HepG2 (cell line): ENCODE measurements at regions not wholly inside any gene's neighbourhood (a gene's known extent, or its start where the extent isn't known, plus 50 kb on each side); places are given as distances from the start of the nearest gene placed in this dataset.

Experiments used
- DNMT3B ChIP-seq: conservative IDR thresholded peaks from 2 replicates; pipeline ENCODE4 v1.6.1; 2016; ENCODE audit warnings: missing biosample characterization, control low read depth
- EED ChIP-seq: sonication (generic); formaldehyde crosslinking; IDR thresholded peaks from 2 replicates; pipeline ENCODE4 v1.5.0; 2020; ENCODE audit warnings: mild to moderate bottlenecking, missing genetic modification reagents
- HNRNPH1 ChIP-seq: fragments of 200-400 bp; formaldehyde crosslinking; optimal IDR thresholded peaks from 2 replicates; pipeline ENCODE3; 2017; ENCODE audit warnings: mild to moderate bottlenecking, low read depth, low read length
- ISL2 ChIP-seq: sonication (generic); formaldehyde crosslinking; IDR thresholded peaks from 2 replicates; pipeline ENCODE4 v1.5.0; 2020; ENCODE audit warnings: missing genetic modification reagents
- KLF9 ChIP-seq: IDR thresholded peaks from 2 replicates; pipeline ENCODE4 v1.6.1; 2016; ENCODE audit warnings: low read depth
- REXO4 ChIP-seq: sonication (generic); formaldehyde crosslinking; IDR thresholded peaks from 2 replicates; pipeline ENCODE4 v1.8.0; 2022; ENCODE audit warnings: missing genetic modification reagents, mild to moderate bottlenecking, borderline replicate concordance
- SIN3B ChIP-seq: fragments of 150-350 bp; IDR thresholded peaks from 2 replicates; pipeline ENCODE4 v1.6.1; 2014; ENCODE audit warnings: low read length
- SIX4 ChIP-seq: sonication (generic); formaldehyde crosslinking; IDR thresholded peaks from 2 replicates; pipeline ENCODE4 v1.4.0; 2020; ENCODE audit warnings: missing genetic modification reagents
- SOX13 ChIP-seq, 3 experiments: fragments of 450-650 bp in 1 of 3; sonication (generic) in 1 of 3; formaldehyde crosslinking in 1 of 3; IDR thresholded peaks in 2 of 3; conservative IDR thresholded peaks in 1 of 3; 2 replicates each; pipeline versions ENCODE4 v1.5.0 to v1.6.1; 2016 to 2020; ENCODE audit warnings: antibody characterized with exemption in 1 of 3, mild to moderate bottlenecking in 1 of 3, missing compliant biosample characterization in 1 of 3, missing genetic modification reagents in 1 of 3, moderate library complexity in 1 of 3
- ZFP62 ChIP-seq: sonication (generic); formaldehyde crosslinking; IDR thresholded peaks from 2 replicates; pipeline ENCODE4 v1.4.0; 2020; ENCODE audit warnings: missing genetic modification reagents
- ZNF343 ChIP-seq: sonication (generic); formaldehyde crosslinking; IDR thresholded peaks from 2 replicates; pipeline ENCODE4 v1.4.0; 2020; ENCODE audit warnings: mild to moderate bottlenecking, missing genetic modification reagents
- ZNF446 ChIP-seq: sonication (generic); formaldehyde crosslinking; IDR thresholded peaks from 2 replicates; pipeline ENCODE4 v1.5.0; 2020; ENCODE audit warnings: mild to moderate bottlenecking, missing genetic modification reagents
- ZNF552 ChIP-seq: sonication (generic); formaldehyde crosslinking; IDR thresholded peaks from 2 replicates; pipeline ENCODE4 v1.9.0; 2022; ENCODE audit warnings: missing genetic modification reagents, mild to moderate bottlenecking, borderline replicate concordance
- ZNF709 ChIP-seq: sonication (generic); formaldehyde crosslinking; IDR thresholded peaks from 2 replicates; pipeline ENCODE4 v1.5.0; 2020; ENCODE audit warnings: mild to moderate bottlenecking, missing genetic modification reagents
- TF ChIP-seq, protein P1 (sequence below): sonication (generic); formaldehyde crosslinking; IDR thresholded peaks from 2 replicates; pipeline ENCODE4 v1.5.0; 2020; ENCODE audit warnings: missing genetic modification reagents, mild to moderate bottlenecking, borderline replicate concordance
- TF ChIP-seq, protein P2 (sequence below): sonication (generic); formaldehyde crosslinking; IDR thresholded peaks from 2 replicates; pipeline ENCODE4 v1.5.1; 2020; ENCODE audit warnings: missing genetic modification reagents, mild to moderate bottlenecking, borderline replicate concordance
- TF ChIP-seq, protein P3 (sequence below): sonication (generic); formaldehyde crosslinking; IDR thresholded peaks from 2 replicates; pipeline ENCODE4 v1.5.0; 2020; ENCODE audit warnings: mild to moderate bottlenecking, missing genetic modification reagents
- TF ChIP-seq, protein P4 (sequence below): IDR thresholded peaks from 2 replicates; pipeline ENCODE4 v1.4.0; 2020; ENCODE audit warnings: mild to moderate bottlenecking, missing genetic modification reagents

DNA sequence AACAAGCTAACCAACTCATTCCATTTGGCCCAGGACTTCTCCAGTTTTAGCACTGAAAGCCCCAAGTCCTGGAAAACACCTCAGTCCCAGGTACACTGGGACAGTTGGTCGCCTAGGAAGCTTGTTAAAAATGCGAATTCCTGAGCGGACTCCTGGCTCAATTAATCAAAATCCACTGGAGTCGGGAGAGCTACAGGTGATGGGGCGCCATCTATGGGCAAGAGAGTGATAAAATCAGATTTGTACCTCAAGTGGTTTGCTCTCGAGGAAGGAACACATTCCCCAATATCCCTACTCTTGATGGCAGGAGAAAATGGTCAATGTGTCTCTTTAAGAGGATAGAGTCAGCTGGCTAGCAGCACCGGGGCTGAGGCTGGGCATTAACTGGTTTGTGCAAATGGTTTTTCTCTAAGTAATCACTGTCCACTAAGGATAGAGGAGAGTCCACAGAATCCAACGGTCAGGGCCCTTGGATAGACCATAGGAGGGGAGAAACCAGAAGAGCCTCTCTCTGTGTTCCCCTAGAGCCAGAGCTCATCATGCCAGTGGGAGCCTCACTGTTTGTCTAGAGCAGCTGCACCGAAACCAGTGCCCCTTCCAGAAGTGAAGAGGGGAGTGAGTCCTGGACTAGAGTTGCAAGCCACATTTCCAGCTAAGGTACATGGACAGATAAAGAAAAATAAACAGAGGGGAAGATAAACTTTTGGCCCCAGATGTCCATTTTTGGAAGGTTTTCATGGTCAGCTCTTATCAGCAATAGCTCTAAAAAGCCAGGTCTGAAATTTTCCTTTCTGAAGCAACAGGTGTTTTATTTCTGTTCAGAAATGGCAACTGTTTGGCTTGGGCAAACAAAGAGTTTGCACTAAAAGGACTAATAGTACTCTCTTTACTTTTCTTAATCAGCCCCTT lies 148.5 kb downstream of the TENT5C start (continued):
- TF ChIP-seq, protein P1, sequence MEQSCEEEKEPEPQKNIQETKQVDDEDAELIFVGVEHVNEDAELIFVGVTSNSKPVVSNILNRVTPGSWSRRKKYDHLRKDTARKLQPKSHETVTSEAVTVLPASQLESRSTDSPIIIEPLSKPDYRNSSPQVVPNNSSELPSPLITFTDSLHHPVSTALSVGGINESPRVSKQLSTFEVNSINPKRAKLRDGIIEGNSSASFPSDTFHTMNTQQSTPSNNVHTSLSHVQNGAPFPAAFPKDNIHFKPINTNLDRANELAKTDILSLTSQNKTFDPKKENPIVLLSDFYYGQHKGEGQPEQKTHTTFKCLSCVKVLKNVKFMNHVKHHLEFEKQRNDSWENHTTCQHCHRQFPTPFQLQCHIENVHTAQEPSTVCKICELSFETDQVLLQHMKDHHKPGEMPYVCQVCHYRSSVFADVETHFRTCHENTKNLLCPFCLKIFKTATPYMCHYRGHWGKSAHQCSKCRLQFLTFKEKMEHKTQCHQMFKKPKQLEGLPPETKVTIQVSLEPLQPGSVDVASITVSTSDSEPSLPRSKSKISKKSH (CRISPR knock-in tag): no peak
- no peak for TF ChIP-seq ZNF343 (CRISPR knock-in tag)
- no peak for TF ChIP-seq ZNF709
- TF ChIP-seq, protein P2, sequence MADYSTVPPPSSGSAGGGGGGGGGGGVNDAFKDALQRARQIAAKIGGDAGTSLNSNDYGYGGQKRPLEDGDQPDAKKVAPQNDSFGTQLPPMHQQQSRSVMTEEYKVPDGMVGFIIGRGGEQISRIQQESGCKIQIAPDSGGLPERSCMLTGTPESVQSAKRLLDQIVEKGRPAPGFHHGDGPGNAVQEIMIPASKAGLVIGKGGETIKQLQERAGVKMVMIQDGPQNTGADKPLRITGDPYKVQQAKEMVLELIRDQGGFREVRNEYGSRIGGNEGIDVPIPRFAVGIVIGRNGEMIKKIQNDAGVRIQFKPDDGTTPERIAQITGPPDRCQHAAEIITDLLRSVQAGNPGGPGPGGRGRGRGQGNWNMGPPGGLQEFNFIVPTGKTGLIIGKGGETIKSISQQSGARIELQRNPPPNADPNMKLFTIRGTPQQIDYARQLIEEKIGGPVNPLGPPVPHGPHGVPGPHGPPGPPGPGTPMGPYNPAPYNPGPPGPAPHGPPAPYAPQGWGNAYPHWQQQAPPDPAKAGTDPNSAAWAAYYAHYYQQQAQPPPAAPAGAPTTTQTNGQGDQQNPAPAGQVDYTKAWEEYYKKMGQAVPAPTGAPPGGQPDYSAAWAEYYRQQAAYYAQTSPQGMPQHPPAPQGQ: no peak
- peak; percentile 77 for TF ChIP-seq ISL2 (CRISPR knock-in tag)
- TF ChIP-seq SIX4 (CRISPR knock-in tag): no peak
- no peak for TF ChIP-seq DNMT3B (CRISPR knock-in tag)
- TF ChIP-seq ZNF552 (CRISPR knock-in tag): no peak
- TF ChIP-seq, protein P3, sequence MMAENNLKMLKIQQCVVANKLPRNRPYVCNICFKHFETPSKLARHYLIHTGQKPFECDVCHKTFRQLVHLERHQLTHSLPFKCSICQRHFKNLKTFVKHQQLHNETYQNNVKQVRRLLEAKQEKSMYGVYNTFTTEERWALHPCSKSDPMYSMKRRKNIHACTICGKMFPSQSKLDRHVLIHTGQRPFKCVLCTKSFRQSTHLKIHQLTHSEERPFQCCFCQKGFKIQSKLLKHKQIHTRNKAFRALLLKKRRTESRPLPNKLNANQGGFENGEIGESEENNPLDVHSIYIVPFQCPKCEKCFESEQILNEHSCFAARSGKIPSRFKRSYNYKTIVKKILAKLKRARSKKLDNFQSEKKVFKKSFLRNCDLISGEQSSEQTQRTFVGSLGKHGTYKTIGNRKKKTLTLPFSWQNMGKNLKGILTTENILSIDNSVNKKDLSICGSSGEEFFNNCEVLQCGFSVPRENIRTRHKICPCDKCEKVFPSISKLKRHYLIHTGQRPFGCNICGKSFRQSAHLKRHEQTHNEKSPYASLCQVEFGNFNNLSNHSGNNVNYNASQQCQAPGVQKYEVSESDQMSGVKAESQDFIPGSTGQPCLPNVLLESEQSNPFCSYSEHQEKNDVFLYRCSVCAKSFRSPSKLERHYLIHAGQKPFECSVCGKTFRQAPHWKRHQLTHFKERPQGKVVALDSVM (CRISPR knock-in tag): no peak
- TF ChIP-seq SOX13 (IDR thresholded peaks at IDR 0.05): no peak
- peak in 1 of 2 experiments; percentile 24; a peak in 2 of 4 replicates for TF ChIP-seq SOX13 (CRISPR knock-in tag; conservative IDR thresholded peaks at IDR 0.05 in 1 of 2, IDR thresholded peaks at IDR 0.05 in 1 of 2)
- TF ChIP-seq REXO4 (CRISPR knock-in tag): no peak
- TF ChIP-seq SIN3B: no peak
- TF ChIP-seq ZNF446 (CRISPR knock-in tag): no peak
- TF ChIP-seq, protein P4, sequence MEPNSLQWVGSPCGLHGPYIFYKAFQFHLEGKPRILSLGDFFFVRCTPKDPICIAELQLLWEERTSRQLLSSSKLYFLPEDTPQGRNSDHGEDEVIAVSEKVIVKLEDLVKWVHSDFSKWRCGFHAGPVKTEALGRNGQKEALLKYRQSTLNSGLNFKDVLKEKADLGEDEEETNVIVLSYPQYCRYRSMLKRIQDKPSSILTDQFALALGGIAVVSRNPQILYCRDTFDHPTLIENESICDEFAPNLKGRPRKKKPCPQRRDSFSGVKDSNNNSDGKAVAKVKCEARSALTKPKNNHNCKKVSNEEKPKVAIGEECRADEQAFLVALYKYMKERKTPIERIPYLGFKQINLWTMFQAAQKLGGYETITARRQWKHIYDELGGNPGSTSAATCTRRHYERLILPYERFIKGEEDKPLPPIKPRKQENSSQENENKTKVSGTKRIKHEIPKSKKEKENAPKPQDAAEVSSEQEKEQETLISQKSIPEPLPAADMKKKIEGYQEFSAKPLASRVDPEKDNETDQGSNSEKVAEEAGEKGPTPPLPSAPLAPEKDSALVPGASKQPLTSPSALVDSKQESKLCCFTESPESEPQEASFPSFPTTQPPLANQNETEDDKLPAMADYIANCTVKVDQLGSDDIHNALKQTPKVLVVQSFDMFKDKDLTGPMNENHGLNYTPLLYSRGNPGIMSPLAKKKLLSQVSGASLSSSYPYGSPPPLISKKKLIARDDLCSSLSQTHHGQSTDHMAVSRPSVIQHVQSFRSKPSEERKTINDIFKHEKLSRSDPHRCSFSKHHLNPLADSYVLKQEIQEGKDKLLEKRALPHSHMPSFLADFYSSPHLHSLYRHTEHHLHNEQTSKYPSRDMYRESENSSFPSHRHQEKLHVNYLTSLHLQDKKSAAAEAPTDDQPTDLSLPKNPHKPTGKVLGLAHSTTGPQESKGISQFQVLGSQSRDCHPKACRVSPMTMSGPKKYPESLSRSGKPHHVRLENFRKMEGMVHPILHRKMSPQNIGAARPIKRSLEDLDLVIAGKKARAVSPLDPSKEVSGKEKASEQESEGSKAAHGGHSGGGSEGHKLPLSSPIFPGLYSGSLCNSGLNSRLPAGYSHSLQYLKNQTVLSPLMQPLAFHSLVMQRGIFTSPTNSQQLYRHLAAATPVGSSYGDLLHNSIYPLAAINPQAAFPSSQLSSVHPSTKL: peak; percentile 23; the same call in 1 of the 2 replicates
- no peak for TF ChIP-seq KLF9
- TF ChIP-seq HNRNPH1: no peak
- TF ChIP-seq ZFP62 (CRISPR knock-in tag): no peak
- no peak for TF ChIP-seq EED (CRISPR knock-in tag)
